ENCODE measurements at regions not wholly inside any gene's neighbourhood (a gene's known extent, or its start where the extent isn't known, plus 50 kb on each side); places are given as distances from the start of the nearest gene placed in this dataset.
"Not testable (repeated sequence)": the region's sequence is repeated elsewhere in the genome, so short reads cannot be mapped to it uniquely, and the experiment has no call there.

DNA sequence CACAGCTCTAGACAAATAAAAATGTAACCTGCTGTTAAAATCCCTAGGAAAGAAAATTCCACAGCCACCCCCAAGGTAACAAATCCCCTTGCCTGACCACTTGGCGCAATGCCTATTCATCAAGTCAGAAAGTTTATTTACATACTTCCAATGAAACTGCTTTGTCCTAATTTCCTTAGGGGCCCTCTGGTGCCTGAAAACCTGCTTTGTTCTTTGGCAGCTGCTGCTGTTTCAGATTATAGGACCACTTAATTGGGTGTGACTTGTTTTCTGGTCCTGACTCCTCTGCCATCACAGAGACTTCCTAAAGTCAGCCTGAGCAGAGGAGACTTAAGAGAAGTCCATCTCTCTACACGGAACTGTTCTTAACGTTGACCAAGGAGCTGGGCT lies 323.6 kb downstream of the UBE3D start:
- DNase-seq = no peak

DNA sequence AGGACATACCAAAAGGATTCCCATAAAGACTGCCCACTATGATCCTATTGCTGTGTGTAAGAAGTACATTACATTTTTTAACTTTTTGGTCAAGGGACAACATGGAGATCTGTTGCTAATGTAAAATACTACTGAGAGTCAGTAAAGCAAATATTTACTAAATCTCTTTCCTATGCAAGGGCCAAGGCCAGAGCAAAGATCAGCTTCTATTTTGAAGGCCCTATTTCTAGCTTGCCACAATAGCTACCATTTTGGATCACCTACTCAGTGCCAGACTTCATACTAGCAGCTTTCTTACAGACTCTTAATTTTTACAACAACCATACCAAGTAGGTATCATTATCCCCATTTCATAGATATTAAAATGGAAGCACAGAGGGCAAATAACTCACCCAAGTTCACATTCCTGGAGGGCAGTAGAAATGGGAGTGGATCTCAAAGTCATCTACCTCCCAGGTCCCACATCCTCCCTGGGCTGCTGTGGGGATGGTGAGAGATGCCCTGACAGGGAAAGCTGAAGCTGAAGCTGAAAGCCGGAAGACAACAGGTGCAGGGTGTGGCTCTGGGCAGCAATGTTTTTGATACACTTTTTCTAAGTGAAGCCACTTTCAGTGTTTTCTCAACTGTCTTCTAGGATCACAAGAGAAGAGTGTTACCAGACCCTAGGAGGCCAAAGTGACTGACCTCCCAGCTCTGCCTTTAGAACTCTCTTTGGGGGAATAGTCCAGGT lies 321.2 kb downstream of the UBE3D start:
- DNase-seq = no peak

DNA sequence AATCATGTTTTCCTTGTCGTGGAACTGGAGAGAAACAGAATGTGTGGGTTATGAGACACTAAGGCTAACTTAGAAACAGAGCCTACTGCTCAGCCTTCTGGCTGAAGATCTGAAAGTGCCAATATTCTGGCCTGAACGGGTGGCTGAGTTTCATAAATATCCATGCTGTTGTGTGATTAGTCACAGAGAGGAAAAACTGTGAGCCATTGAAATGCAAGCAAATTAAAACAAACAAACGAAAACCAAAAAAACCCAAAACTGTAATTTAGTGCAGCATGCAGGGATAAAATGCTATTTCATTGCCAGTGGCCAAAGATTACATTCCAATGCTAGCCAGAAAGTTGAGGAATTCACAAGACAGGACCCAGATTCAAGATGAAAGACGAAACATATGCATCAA lies 315.1 kb downstream of the UBE3D start:
- no peak for DNase-seq

DNA sequence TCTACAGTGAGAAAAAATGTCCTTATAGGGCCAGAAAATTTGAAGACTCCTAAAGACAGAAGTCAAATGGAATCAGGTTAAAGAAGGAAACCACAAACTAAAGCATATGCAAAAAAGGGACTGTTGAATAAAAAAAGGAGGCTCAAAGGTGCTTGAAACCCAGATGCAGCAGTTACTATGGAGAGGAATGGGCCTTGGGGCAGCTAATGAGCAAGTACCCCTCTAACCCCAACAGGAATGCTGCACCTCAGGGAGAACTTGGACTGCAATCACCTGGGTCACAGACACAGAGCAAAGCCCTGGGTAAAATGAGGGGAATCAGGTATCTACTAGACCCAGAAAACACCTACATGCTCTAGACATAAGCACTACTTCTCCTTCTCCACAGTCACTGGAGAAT lies 313.9 kb downstream of the UBE3D start:
- no peak for DNase-seq

DNA sequence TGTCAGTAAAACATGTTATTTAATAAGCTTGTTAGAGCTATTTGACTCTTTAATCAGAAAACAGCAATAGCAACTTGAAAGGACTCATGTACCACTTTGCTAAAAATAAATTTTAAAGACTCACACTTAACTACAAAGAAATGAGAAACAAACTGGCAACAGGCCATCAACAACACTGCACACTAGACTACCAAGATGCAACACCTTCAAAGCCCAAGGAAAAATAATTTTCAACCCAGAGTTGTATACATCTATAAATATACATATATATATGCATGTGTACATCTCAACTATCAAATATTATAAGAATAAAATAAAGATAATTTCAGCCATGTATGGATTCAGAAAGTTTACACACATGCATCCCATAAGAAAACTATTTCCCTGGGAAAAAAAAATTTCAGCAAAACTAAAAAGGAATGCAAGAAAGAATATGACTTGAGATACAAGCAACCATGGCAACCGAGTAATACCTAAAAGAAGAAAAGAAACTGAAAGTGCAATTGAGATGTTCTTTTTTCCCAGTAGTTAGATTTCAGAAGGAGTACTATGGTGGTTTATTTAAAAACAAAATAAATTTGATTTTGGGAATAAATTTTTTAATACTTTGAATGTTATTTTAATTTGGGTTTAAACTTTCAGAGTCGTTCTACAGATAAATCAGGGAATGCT lies 303.8 kb downstream of the UBE3D start:
- DNase-seq = no peak

GRCh38 chr6:82766476-82766875 lies 299.2 kb downstream of the UBE3D start:
- DNase-seq = no peak

- DNase-seq = no peak
These were observed 298.6 kb downstream of the UBE3D start for GRCh38 chr6:82767037-82767436.

- no peak for DNase-seq
These were observed 298.2 kb downstream of the UBE3D start for GRCh38 chr6:82767447-82767846.

- no peak for DNase-seq
These were observed 292.6 kb downstream of the UBE3D start for GRCh38 chr6:82772851-82773717.

GRCh38 chr6:82775361-82775760 lies 290.3 kb downstream of the UBE3D start:
- no peak for DNase-seq

DNA sequence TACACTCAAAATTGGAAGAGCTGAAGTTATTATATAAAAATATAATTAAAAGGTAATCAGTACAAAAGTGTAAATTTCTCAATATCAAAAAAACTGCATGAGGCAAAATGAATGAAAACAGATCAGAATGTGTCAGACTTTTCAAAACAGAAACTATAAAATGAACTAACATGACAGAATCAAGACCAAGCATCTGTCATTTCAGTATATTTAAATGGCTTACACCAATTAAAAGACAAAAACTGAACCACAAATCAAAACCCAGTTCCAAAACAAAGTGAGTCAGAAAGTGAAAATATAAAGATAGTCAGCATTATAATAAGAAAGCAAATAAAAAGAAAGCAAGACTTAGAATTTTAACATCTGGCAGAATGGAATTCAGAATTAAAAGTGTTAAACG lies 289.7 kb downstream of the UBE3D start:
- no peak for DNase-seq

DNA sequence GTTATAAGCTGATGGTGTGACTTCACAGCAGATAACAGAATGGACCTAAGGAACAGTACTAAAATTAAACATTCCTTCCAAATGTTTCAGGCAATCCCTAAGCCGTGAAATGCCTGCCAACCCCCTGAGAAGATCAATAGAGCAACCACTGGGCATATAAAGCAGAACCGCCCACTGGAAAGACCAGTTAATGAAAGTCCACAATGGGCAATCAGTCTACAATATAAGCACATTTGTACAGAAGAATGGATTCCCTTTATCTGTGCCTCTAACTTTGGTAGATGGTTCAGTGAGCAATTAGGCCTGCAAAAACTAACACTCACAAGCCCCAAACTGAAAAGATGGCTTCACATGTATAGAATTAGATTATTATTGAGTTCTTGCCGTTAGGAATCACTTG lies 286.6 kb downstream of the UBE3D start:
- DNase-seq = no peak

DNA sequence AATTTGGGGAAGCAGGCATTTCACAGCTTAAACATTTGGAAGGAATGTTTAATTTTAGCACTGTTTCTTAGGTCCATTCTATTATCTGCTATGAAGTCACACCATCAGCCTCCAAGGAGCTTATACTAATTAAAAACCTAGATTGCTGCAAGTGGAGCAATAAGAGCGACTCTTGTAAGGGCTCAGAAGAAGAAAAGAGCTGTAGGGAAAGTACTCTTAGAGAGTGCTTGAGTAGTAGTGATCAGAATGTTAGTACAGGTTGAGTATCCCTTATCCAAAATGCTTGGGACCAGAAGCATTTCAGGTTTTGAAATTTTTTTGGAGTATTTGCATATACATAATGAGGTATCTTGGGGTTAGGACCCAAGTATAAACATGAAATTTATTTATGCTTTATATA lies 285.3 kb downstream of the UBE3D start:
- DNase-seq = no peak

GRCh38 chr6:82781620-82782204 lies 283.9 kb downstream of the UBE3D start:
- no peak for DNase-seq

GRCh38 chr6:82783587-82784236 lies 281.9 kb downstream of the UBE3D start:
- no peak for DNase-seq

- no peak for DNase-seq
These were observed 280.4 kb downstream of the UBE3D start for GRCh38 chr6:82785206-82785605.

DNA sequence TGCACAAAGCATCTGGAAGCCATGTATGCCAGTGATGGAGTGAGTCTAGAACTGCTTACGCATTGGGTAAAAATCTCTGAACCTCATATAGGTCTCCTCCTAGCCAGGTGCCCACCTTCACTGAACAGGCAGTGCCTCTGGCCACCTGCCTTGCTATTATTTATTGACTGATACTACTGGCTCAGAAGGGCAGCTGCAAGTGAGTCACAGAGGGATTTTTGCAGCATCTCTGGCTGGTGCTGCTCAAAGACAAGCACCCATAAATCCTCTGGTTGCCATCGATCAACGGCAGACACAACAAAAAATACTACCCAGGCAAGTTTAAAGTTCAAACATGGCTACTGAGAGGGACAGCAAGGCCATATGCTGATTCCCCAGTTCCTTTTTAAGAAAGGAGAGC lies 279.4 kb downstream of the UBE3D start:
- DNase-seq = no peak

GRCh38 chr6:82795940-82796339 lies 269.7 kb downstream of the UBE3D start:
- no peak for DNase-seq

DNA sequence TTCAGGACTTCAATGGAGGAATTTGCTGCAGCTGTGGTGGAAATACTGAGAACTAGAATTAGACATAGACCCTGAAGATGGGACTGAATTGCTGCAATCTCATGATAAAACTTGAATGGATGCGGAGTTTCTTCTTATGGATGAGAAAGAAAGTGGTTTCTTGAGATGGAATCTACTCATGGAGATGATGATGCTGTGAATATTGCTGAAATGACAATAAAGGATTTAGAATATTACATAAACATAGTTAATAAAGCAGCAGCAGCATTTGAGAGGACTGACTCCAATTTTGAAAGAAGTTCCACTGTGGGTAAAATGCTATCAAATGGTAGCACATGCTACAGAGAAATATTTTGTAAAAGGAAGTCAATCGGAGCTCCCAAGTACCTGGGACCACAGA lies 264.6 kb downstream of the UBE3D start:
- DNase-seq = no peak

GRCh38 chr6:82816243-82816642 lies 249.4 kb downstream of the UBE3D start:
- not testable (repeated sequence) for DNase-seq

- no peak for DNase-seq
These were observed 246.9 kb downstream of the UBE3D start for GRCh38 chr6:82818727-82819126.

DNA sequence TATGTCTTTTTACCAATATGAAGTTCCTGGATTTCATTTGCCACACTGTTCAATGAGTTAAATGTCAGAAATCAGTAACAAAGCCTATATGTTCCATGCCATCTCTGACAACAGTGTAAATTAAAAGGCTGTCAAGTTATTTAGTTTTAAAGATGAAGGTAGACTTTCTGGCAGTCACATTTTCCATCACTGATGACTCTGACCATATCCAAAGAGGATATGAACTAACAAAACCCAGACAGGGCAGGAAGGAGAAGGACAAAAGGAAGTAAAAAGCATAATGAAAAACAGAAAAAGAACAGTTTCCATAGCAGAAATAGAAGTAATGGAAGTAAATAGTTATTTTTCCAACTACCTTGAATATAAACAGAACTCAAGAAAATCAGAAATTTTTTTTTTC lies 242.3 kb downstream of the UBE3D start:
- no peak for DNase-seq

DNA sequence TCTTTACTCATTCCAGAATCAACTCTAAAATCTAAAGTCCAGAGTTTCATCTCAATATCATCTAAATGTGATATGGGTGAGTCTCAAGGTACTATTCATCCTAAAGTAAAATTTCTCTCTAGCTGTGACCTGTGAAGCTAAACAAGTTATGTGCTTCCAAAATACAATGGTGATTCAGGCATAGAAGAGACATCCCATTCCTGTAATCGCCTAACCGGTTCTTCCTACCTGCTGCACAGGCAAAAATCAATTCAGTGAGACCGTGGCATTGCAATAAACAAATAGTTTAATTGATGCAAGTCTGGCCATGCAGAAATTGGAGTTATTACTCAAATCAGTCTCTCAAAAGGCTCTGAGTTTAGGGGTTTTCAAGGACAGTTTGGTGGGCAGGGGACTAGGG lies 232.8 kb downstream of the UBE3D start:
- no peak for DNase-seq
